GM12878 (cell line): ENCODE measurements at regions not wholly inside any gene's neighbourhood (a gene's known extent, or its start where the extent isn't known, plus 50 kb on each side); places are given as distances from the start of the nearest gene placed in this dataset.

Experiments used
- BCLAF1 ChIP-seq: fragments of 450-650 bp; IDR thresholded peaks from 2 replicates; pipeline ENCODE4 v1.6.1; 2017; ENCODE audit warnings: antibody characterized with exemption, mild to moderate bottlenecking, moderate library complexity
- CEBPB ChIP-seq, 2 experiments: fragments of 150-350 bp in 1 of 2; IDR thresholded peaks; 2 replicates each; pipeline ENCODE4 v1.6.1; 2012 to 2014; ENCODE audit warnings: low read depth in 2 of 2, low read length in 2 of 2, borderline replicate concordance in 1 of 2, inconsistent platforms in 1 of 2
- CTCF ChIP-seq, 3 experiments: IDR thresholded peaks in 2 of 3; conservative IDR thresholded peaks in 1 of 3; 2 replicates each; pipeline ENCODE4 v1.5.1; 2011; ENCODE audit warnings: low read depth in 3 of 3, low read length in 3 of 3, mild to moderate bottlenecking in 3 of 3, control low read depth in 2 of 3, moderate library complexity in 2 of 3, inconsistent platforms in 1 of 3, mixed read lengths in 1 of 3; ENCODE audit not compliant: control insufficient read depth in 2 of 3, insufficient read depth in 1 of 3; ENCODE audit errors: extremely low read depth in 1 of 3
- EP300 ChIP-seq, 2 experiments: fragments of 150-350 bp in 1 of 2; IDR thresholded peaks; 2 replicates each; pipeline ENCODE4 v1.6.1; 2011 to 2012; ENCODE audit warnings: low read depth in 2 of 2, low read length in 2 of 2, borderline replicate concordance in 1 of 2, improper control_type of control experiment in 1 of 2, inconsistent platforms in 1 of 2; ENCODE audit not compliant: control insufficient read depth in 1 of 2
- EZH2 ChIP-seq: IDR thresholded peaks from 2 replicates; pipeline ENCODE4 v1.6.1; 2012; ENCODE audit warnings: low read depth, mild to moderate bottlenecking, control low read depth, inconsistent platforms, low read length, borderline replicate concordance; ENCODE audit not compliant: control insufficient read depth
- GABPA ChIP-seq: IDR thresholded peaks from 2 replicates; pipeline ENCODE4 v1.6.1; 2014; ENCODE audit warnings: antibody characterized with exemption, low read depth, mild to moderate bottlenecking, inconsistent platforms
- POLR2A ChIP-seq: IDR thresholded peaks from 2 replicates; pipeline ENCODE4 v1.6.1; 2011; ENCODE audit warnings: low read depth, mild to moderate bottlenecking, low read length
- RCOR1 ChIP-seq: conservative IDR thresholded peaks from 2 replicates; pipeline ENCODE4 v1.6.1; 2012; ENCODE audit warnings: low read depth, low read length, improper control_type of control experiment
- RFX5 ChIP-seq: IDR thresholded peaks from 2 replicates; pipeline ENCODE4 v1.6.1; 2011; ENCODE audit warnings: low read depth, low read length, improper control_type of control experiment

DNA sequence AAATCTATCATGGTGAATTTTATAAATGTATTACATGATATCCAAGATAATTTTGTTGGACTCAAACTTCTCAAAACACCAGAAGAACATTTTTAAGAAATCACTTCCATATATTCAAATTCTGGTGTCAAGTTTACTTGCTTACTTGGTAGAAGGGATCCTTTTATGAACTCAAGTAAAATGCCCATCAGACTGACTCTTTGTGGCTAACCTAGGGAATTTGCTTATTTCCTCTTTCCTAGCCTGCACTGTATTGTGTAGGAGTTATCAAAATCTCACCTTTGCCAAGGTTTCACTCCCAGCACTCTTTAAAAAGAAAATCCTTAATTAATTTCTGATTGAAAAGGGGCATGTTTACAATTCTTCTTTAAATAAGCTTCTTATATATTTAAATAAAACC lies 196.5 kb downstream of the DUSP6 start:
- TF ChIP-seq CTCF (IDR thresholded peaks at IDR 0.05 in 2 of 3, conservative IDR thresholded peaks at IDR 0.05 in 1 of 3; ENCODE audit: control insufficient read depth in 2 of 3, extremely low read depth in 1 of 3, insufficient read depth in 1 of 3, low read depth in 3 of 3, low read length in 3 of 3): no peak
- TF ChIP-seq BCLAF1: no peak
- no peak for TF ChIP-seq RFX5
- no peak for TF ChIP-seq GABPA
- no peak for TF ChIP-seq EP300 (IDR thresholded peaks at IDR 0.05; ENCODE audit: borderline replicate concordance in 1 of 2, control insufficient read depth in 1 of 2, low read depth in 2 of 2, low read length in 2 of 2)
- no peak for TF ChIP-seq POLR2A
- TF ChIP-seq CEBPB (IDR thresholded peaks at IDR 0.05; ENCODE audit: borderline replicate concordance in 1 of 2, low read depth in 2 of 2, low read length in 2 of 2): no peak
- TF ChIP-seq EZH2: no peak
- no peak for TF ChIP-seq RCOR1
